ENCODE measurements at regions not wholly inside any gene's neighbourhood (a gene's known extent, or its start where the extent isn't known, plus 50 kb on each side); places are given as distances from the start of the nearest gene placed in this dataset.

DNA sequence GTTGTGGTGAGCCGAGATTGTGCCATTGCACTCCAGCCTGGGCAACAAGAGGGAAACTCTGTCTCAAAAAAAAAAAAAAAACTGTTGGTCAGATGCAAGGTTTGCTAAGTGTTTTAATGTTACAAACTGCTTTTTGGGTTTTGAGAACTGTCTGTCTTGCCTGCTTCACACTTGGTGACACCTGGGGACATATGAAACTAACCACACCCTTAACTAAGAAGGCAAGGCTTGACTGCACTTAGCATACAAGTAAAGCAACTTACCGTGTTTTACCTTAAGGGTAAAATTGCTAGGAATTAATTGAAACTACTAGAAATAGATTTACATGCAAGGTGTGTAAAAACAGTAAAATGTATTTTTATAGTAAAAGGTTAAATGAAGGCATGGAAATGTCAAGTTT is 180.4 kb downstream of the OR13H1 start:
- peaks cover 8% of the 10 kb centered on the region for H3K9me3 ChIP-seq
- no peaks in the 10 kb centered on the region for H3K4me1 ChIP-seq
- in situ Hi-C loops (cut with MboI; ENCODE audit: low sequenced_read_pairs) = no loop called here
- peaks cover 12% of the 10 kb centered on the region for H3K36me3 ChIP-seq (replicated peaks)
- no peak for DNase-seq (ENCODE audit: low spot score in 2 of 2)
- H3K27me3 ChIP-seq (ENCODE audit: low read depth) = no peaks in the 10 kb centered on the region
- H3K4me3 ChIP-seq = no peak overlapping the region

DNA sequence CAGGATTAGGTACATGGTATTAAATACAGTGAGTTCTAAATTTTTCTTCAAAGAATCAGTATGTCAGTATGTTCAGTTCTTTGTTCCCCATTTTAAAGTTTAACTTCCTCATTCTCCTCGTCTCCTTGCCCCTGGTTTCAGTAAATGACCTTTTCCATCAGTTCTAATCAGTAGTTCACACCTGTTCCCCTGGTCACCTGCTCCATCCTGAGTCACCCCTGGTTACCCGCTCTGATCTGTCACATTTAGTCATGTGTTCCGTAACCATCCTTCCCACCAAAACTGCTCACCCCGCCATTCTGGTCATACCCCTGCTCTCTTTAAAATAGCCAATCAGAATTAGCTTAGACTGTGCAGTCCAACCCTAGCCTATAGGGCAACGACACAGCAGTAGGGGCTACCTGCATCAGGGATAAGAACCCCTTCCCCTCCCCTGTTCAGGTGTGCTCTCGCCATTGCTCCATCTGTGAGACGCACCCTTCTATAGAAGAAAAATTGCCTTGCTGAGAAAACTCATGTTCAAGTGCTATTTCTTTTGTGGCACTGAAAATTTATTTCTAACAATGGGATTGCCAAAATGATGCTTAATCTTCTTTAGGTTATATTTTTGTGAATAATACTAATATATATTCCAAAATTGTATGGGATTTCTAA is 181.3 kb downstream of the OR13H1 start:
- Histone ChIP-seq H3K36me3 (replicated peaks) (peaks cover 8% of the 10 kb centered on the region), H3K4me1 (no peaks in the 10 kb centered on the region), H3K4me3 (no peak overlapping the region), H3K9me3 (peaks cover 8% of the 10 kb centered on the region), H3K27me3 (ENCODE audit: low read depth) (no peaks in the 10 kb centered on the region)
- in situ Hi-C loops (cut with MboI; ENCODE audit: low sequenced_read_pairs) = no loop called here
- no peak for DNase-seq (ENCODE audit: low spot score in 2 of 2)

DNA sequence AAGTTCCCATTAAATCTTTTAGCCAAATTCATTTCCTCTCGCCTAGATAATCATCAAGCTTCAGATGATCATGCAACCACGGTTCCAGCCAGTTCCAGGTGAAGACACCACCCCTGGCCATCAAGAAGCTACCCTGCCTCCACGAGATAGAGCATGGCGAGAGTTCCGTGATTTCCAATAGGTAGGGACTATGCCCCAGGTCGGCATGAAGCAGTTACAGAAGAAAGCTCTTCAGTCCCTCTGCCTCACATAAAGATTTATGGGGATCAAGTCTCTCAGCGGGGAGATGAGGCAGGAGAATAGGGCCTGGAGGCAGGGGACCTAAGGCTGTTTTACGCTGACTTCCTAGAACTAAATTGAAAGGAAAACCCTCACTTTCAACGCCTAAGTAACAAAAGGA is 183.9 kb downstream of the OR13H1 start:
- H3K9me3 ChIP-seq = peaks cover 8% of the 10 kb centered on the region
- H3K4me1 ChIP-seq = no peaks in the 10 kb centered on the region
- no peak for DNase-seq (ENCODE audit: low spot score in 2 of 2)
- H3K4me3 ChIP-seq = no peak overlapping the region
- peaks cover 8% of the 10 kb centered on the region for H3K36me3 ChIP-seq (replicated peaks)
- H3K27me3 ChIP-seq (ENCODE audit: low read depth) = no peaks in the 10 kb centered on the region
- in situ Hi-C loops (cut with MboI; ENCODE audit: low sequenced_read_pairs) = no loop called here

DNA sequence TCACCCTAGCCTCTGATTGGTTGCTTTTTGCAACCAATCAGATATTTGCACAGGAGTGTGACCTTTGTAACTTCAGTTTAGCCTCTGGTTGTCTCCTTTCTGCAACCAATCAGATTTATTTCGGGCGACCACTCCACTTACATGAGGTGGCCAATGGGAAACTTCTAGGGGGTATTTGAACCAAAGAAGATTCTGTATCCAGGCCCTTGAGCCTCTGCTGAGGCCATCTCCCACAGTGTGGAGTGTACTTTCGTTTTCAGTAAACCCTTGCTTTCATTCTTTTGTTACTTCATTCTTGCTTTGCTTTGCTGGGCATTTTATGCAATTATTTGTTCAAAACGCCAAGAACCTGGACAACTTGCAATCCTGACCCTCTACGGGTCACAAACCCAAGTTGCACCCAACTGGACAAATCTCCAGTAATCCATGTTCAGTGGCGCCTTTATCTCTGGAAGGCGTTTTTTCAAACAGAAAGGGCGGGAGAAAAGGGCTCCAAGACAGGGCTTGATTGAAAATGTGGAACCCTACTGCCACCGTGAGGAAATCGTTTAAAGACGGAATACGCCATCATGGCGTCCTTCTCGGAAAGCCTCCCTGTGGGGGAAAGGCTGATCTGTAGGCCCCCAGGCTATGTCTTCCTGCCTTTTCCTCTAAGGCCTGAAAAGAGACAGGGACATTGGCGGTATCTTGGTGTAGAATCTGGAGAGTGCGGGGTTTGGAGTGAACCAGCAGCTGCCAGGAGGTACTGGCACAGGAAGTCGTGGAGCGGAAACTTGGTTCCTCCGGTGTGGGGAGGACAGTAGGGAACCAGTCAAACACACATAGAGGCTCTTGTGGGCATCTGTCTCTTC is 184.6 kb downstream of the OR13H1 start:
- peaks cover 8% of the 10 kb centered on the region for H3K9me3 ChIP-seq
- H3K4me3 ChIP-seq = no peak overlapping the region
- in situ Hi-C loops (cut with MboI; ENCODE audit: low sequenced_read_pairs) = no loop called here
- H3K27me3 ChIP-seq (ENCODE audit: low read depth) = no peaks in the 10 kb centered on the region
- DNase-seq (ENCODE audit: low spot score in 2 of 2) = no peak
- H3K36me3 ChIP-seq (replicated peaks) = peaks cover 10% of the 10 kb centered on the region
- H3K4me1 ChIP-seq = no peaks in the 10 kb centered on the region

DNA sequence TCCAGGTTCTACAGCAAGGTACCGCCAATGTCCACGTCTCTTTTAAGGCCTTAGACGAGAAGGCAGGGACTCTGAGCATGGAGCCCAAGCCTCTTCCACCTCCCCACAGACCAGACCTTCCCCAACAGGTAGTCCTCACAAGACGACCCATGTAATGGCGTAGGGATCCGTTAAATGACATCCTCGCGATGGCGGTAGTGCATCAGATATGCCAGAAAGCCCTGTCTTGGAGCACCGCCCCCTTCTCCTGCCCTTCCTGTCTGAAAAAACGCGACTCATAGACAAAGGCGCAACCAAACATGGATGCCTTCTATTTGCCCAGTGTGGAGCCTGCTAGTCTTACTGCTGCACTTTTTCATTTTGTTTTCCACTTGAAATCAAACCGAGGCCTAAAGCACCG is 185.4 kb downstream of the OR13H1 start:
- no peak for DNase-seq (ENCODE audit: low spot score in 2 of 2)
- H3K4me3 ChIP-seq = no peak overlapping the region
- H3K9me3 ChIP-seq = peaks cover 8% of the 10 kb centered on the region
- H3K27me3 ChIP-seq (ENCODE audit: low read depth) = no peaks in the 10 kb centered on the region
- in situ Hi-C loops (cut with MboI; ENCODE audit: low sequenced_read_pairs) = no loop called here
- H3K36me3 ChIP-seq (replicated peaks) = peaks cover 18% of the 10 kb centered on the region
- H3K4me1 ChIP-seq = no peaks in the 10 kb centered on the region

DNA sequence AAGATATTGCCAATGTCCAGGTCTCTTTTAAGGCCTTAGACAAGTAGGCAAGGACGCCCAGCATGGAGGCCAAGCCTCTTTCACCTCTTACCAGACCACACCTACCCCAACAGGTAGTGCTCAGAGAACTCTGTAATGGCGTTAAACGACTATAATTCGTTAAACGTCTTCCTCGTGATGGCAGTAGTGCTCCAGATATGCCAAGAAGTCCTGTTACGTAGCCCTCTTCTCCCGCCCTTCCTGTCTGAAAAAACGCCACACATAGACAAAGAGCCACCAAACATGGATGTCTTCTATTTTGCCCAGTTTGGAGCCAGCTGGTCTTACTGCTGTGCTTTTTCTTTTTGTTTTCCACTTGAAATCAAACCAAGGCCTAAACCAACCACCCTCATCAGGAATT is 190.7 kb downstream of the OR13H1 start:
- no peak overlapping the region for H3K4me3 ChIP-seq
- no peaks in the 10 kb centered on the region for H3K27me3 ChIP-seq (ENCODE audit: low read depth)
- in situ Hi-C loops (cut with MboI; ENCODE audit: low sequenced_read_pairs) = no loop called here
- peaks cover 34% of the 10 kb centered on the region for H3K36me3 ChIP-seq (replicated peaks)
- no peak for DNase-seq (ENCODE audit: low spot score in 2 of 2)
- no peaks in the 10 kb centered on the region for H3K9me3 ChIP-seq
- H3K4me1 ChIP-seq = no peaks in the 10 kb centered on the region

DNA sequence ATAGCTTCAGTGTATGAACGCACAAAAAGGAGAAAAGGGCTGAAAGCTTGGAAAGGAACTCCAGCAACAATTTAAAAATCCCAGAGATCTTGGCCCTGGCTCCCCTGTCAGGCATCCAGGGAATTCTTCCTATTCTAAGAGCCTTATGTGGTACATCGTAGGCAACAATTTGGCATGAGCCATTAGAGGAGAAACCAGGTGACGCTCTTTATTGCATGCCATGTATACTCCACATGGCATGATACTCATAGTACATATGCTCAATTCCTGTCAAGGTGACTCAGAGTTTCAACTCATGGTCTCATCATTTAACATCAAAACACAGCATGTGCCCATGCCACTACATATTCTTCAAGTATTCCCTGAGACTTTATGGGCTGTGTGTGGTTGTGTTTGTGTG is 191.3 kb downstream of the OR13H1 start:
- Histone ChIP-seq H3K9me3 (no peaks in the 10 kb centered on the region), H3K36me3 (replicated peaks) (peaks cover 37% of the 10 kb centered on the region), H3K4me3 (no peak overlapping the region), H3K27me3 (ENCODE audit: low read depth) (no peaks in the 10 kb centered on the region), H3K4me1 (no peaks in the 10 kb centered on the region)
- in situ Hi-C loops (cut with MboI; ENCODE audit: low sequenced_read_pairs) = no loop called here
- DNase-seq (ENCODE audit: low spot score in 2 of 2) = no peak

DNA sequence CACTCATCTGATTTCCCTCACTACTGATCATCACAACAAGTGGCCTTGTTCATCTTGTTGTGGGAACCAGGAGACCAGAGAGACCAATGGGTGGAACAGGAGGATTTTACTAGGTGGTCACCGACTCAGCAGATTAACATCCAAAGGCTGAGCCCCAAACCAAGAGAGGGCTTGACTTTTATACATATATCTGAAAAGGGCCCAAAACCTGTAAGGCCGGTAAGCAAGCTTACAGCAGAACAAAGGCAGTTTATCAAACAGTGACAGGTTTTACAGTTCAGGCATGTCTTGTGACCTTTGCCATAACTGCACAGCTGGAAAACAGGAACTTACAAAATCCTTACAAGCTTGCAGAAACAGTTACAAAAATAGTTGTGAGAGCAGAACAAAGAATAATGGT is 195.9 kb downstream of the OR13H1 start:
- H3K4me3 ChIP-seq = no peak overlapping the region
- DNase-seq (ENCODE audit: low spot score in 2 of 2) = no peak
- in situ Hi-C loops (cut with MboI; ENCODE audit: low sequenced_read_pairs) = no loop called here
- no peaks in the 10 kb centered on the region for H3K9me3 ChIP-seq
- no peaks in the 10 kb centered on the region for H3K27me3 ChIP-seq (ENCODE audit: low read depth)
- no peaks in the 10 kb centered on the region for H3K4me1 ChIP-seq
- peaks cover 49% of the 10 kb centered on the region for H3K36me3 ChIP-seq (replicated peaks)

DNA sequence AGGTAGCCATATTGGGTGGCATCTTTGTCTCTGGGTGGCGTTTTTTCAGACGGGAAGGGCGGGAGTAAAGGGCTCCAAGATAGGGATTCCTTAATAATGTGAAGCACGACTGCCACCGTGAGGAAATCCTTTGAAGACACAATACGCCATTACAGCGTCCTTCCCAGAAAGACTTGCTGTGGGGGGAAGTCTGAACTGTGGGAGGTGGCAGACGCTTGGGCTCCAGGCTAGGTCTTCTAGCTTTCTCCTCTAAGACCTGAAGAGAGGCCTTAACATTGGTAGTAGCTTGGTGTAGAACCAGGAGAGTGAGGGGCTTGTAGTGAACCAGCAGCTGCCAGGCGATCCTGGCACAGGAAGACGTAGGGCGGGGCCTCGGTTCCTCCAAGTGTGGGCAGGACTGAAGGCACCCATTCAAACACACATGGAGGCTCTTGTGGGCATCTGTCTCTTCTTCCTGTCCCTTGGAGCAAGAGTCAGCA is 197.3 kb downstream of the OR13H1 start:
- no peaks in the 10 kb centered on the region for H3K27me3 ChIP-seq (ENCODE audit: low read depth)
- no peaks in the 10 kb centered on the region for H3K4me1 ChIP-seq
- H3K4me3 ChIP-seq = no peak overlapping the region
- H3K9me3 ChIP-seq = no peaks in the 10 kb centered on the region
- in situ Hi-C loops (cut with MboI; ENCODE audit: low sequenced_read_pairs) = no loop called here
- peaks cover 50% of the 10 kb centered on the region for H3K36me3 ChIP-seq (replicated peaks)
- no peak for DNase-seq (ENCODE audit: low spot score in 2 of 2)

DNA sequence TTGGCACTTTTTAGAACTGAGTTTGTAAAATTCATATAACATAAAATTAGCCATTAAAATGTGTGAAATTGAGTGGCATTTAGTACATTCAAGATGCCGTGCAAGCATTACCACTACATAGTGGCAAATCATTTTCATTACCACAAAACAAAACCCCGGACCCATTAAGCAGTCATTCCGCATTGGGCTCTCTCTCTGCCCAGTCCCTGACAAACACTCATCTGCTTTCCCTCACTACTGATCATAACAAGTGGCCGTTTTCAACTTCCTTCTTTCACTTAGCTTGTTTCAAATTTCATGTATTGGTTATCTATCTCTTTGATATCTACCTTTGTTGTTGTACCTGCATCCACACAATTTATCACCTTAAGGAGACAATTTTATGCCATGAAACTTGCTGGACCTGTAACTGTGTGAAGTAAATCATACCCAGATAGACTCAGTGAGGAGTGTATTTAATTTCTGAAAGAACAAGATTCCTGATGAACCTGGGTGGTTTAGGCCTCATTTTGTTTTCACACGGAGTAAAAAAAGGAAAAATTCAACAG is 202.1 kb downstream of the OR13H1 start:
- Histone ChIP-seq H3K36me3 (replicated peaks) (peaks cover 77% of the 10 kb centered on the region), H3K4me3 (no peak overlapping the region)
- in situ Hi-C loops (cut with MboI; ENCODE audit: low sequenced_read_pairs) = no loop called here

DNA sequence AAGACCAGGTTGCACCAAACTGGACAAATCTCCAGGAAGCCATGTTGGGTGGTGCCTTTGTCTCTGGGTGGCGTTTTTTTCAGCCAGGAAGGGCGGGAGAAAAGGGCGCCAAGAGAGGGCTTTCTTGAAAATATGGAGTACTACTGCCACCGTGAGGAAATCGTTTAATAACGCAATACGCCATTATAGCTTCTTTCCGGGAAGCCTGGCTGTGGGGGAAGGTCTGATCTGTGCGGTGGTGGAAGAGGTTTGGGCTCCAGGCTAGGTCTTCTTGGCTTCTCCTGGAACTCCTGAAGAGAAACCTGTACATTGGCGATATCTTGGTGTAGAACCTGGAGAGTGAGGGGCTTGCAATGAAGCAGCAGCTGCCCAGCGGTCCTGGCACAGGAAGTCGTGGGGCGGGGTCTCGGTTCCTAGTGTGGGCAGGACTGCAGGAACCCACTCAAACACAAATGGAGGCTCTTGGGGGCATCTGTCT is 202.7 kb downstream of the OR13H1 start:
- no peaks in the 10 kb centered on the region for H3K9me3 ChIP-seq
- H3K36me3 ChIP-seq (replicated peaks) = peaks cover 74% of the 10 kb centered on the region
- H3K4me1 ChIP-seq = no peaks in the 10 kb centered on the region
- no peaks in the 10 kb centered on the region for H3K27me3 ChIP-seq (ENCODE audit: low read depth)
- in situ Hi-C loops (cut with MboI; ENCODE audit: low sequenced_read_pairs) = no loop called here
- DNase-seq (ENCODE audit: low spot score in 2 of 2) = no peak
- no peak overlapping the region for H3K4me3 ChIP-seq

More for the DNA sequence above, 202.1 kb downstream of the OR13H1 start:
- H3K9me3 ChIP-seq = no peaks in the 10 kb centered on the region
- no peaks in the 10 kb centered on the region for H3K27me3 ChIP-seq (ENCODE audit: low read depth)
- no peaks in the 10 kb centered on the region for H3K4me1 ChIP-seq
- no peak for DNase-seq (ENCODE audit: low spot score in 2 of 2)

DNA sequence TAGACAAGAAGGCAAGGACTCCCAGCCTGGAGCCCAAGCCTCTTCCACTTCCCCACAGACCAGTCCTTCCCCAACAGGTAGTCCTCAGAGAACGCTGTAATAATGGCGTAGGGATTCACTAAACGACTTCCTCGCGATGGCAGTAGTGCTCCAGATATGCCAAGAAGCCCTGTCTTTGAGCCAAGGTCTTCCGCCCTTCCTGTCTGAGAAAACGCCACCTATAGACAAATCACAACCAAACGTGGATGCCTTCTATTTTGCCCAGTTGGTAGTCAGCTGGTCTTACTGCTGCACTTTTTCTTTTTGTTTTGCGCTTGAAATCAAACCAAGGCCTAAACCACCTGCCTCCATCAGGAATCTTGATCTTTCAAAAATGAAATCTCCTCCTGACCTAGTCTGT is 203.3 kb downstream of the OR13H1 start:
- peaks cover 74% of the 10 kb centered on the region for H3K36me3 ChIP-seq (replicated peaks)
- H3K4me1 ChIP-seq = no peaks in the 10 kb centered on the region
- in situ Hi-C loops (cut with MboI; ENCODE audit: low sequenced_read_pairs) = no loop called here
- DNase-seq (ENCODE audit: low spot score in 2 of 2) = no peak
- H3K9me3 ChIP-seq = no peaks in the 10 kb centered on the region
- H3K27me3 ChIP-seq (ENCODE audit: low read depth) = no peaks in the 10 kb centered on the region
- H3K4me3 ChIP-seq = no peak overlapping the region

DNA sequence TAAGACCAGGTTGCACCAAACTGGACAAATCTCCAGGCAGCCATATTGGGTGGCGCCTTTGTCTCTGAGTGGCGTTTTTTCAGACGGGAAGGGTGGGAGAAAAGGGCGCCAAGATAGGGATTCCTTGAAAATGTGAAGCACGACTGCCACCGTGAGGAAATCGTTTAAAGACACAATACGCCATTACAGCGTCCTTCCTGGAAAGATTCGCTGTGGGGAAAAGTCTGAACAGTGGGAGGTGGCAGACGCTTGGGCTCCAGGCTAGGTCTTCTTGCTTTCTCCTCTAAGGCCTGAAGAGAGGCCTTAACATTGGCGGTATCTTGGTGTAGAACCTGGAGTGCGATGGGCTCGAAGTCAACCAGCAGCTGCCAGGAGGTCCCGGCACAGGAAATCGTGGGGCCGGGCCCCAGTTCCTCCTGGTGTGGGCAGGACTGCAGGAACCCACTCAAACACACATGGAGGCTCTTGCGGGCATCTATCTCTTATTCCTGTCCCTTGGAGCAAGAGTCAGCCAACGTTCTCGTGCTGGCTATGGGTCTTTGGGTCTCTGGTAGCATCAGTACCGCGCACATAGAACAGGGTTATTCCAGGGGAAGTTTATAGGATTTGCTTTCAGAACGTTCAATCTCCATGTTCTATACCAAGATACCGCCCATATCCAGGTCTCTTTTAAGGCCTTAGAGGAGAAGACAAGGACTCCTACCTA is 208.8 kb downstream of the OR13H1 start:
- Histone ChIP-seq H3K4me1 (no peaks in the 10 kb centered on the region), H3K4me3 (no peak overlapping the region), H3K9me3 (no peaks in the 10 kb centered on the region), H3K27me3 (ENCODE audit: low read depth) (no peaks in the 10 kb centered on the region), H3K36me3 (replicated peaks) (peaks cover 75% of the 10 kb centered on the region)
- in situ Hi-C loops (cut with MboI; ENCODE audit: low sequenced_read_pairs) = no loop called here
- no peak for DNase-seq (ENCODE audit: low spot score in 2 of 2)

Measured in HAP-1 (cell line).